ENCODE measurements at regions not wholly inside any gene's neighbourhood (a gene's known extent, or its start where the extent isn't known, plus 50 kb on each side); places are given as distances from the start of the nearest gene placed in this dataset.
"Not testable (repeated sequence)": the region's sequence is repeated elsewhere in the genome, so short reads cannot be mapped to it uniquely, and the experiment has no call there.

DNA sequence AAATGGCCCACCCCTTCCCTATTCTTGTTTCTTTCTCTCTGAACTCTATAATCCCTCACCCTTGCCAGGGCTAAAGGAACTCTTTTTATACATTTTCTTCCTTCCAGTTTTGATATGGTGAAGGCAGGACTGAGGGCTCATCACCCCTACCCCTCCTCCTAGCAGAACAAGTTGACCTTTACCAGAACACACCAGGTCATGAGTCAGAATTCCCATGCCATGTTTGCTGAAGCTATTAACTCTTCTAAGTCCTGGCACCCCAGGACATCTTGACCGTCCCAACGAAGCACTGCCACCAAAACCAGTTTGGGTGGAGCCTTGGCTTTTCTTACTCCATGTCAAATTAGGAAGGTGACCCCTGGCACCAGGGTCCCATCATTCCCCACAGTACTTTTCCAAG lies 57.5 kb upstream of the DYNLT3 start:
- DNase-seq, result no peak

DNA sequence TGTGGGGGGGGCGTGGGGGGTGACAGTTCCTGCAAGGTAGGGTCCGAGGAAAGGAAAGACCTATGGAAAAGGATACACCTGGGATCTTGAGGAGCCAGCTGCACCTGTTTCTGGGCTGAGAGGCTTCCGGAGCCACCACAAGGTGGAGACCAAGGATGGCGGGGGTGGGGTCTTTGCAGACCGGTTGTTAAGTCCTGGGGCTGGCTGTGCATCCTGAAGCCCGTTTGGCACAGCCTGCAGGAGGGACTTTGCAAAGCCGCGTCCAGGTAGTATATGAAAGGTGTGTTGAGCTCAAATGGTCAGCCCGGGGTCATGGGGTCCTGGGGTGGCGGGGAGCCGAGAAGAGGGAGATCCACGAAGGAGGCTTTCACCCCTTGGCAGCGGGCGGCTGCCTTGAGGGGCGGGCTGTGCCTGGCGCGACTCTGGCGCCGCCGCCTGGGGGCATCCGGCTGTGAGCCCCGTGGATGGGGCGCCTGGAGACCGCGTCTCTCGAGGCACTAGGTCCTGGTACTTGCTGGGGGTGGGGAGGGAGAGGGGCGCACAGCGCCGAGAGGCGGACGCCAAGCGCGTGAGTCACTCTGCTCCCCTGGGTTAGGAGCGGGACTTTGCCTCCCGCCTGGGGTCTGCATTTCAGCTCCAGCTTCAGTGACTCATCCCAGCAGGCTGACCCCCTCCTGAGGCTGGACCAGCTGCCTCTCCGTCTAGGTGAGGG lies 58.2 kb upstream of the DYNLT3 start:
- DNase-seq, result peak; percentile 70

DNA sequence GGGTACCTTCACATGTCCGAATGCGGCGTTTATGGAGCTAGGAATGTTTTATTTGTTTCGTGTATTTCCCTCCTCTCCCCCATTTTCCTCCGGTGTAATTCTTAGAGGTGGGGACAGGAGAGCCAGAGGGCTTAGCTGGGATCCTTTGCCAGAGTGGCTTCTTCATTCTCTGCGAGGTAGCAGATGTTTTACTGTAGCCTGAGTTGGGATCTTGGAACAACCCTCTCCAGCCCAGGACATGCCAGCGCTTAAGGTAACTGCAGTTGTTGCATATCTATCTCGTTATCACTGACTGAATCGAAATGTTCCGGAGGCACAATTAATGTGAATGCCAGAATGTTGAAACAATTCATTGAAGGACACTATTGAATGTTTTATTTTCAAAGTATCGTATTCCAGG lies 59.0 kb upstream of the DYNLT3 start:
- DNase-seq, result no peak

GRCh38 chrX:37910186-37910585 lies 62.8 kb upstream of the DYNLT3 start:
- no peak for DNase-seq

DNA sequence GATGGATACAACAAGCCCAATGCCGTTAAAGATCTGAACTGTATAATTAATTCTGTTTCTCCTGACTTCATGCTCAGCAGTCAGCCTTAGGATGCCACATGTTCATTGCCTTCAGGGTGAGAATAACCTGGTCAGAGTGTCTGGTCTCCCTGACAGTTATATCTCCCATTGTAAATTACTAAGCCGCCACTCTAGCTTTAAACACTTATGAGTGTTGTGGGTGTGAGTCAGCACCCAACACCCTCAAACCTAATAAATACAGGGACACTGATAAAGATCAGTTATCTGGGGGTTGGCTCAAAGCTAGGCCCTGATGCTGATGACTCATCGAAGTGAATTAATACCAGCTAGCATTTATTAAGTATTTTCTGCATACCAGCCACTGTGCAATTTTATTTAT lies 64.9 kb upstream of the DYNLT3 start:
- peak; percentile 83 for DNase-seq

DNA sequence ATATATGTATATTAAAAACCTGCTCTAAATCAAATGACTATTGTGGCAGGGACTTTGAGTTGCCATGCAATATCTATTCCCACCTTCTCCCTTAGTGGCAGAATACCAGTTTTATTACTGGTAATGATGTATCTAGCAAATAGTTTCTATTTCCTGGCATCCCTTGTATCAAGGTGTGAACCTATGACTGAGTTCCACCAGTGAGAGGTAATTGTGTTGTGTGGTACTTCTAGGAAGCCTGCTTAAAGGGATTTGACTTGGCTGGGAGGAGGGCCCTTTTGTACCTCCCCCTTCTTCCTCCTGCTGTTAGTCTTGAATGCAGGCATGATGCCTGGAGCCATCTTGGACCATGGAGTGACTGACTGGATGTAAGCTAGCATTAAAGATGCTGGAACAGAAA lies 65.4 kb upstream of the DYNLT3 start:
- DNase-seq, result no peak

- no peak for DNase-seq
These were observed 70.8 kb upstream of the DYNLT3 start for GRCh38 chrX:37918168-37918567.

GRCh38 chrX:37918703-37919102 lies 71.3 kb upstream of the DYNLT3 start:
- DNase-seq, result no peak

- DNase-seq, result peak; percentile 77
These were observed 74.4 kb upstream of the DYNLT3 start for GRCh38 chrX:37921758-37922157.

DNA sequence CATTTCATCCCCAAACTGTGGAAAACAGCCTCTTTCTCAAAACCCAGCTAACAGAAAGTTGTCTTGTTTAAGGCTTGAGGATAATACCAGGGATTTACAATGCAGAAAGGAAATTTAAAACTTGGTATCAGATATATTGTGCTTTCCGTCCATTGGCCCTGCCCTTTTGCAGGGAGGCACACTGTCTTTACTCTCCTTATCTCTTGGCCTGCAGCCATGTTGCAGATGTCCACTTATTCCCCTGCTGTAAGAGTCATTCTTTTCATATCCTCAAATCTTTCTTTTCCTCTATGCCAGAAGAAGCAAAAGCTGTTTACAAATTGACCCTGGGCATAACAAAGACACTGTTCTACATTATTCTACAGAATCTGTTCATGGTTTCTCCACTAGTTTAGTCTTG lies 75.6 kb upstream of the DYNLT3 start:
- DNase-seq, result no peak

DNA sequence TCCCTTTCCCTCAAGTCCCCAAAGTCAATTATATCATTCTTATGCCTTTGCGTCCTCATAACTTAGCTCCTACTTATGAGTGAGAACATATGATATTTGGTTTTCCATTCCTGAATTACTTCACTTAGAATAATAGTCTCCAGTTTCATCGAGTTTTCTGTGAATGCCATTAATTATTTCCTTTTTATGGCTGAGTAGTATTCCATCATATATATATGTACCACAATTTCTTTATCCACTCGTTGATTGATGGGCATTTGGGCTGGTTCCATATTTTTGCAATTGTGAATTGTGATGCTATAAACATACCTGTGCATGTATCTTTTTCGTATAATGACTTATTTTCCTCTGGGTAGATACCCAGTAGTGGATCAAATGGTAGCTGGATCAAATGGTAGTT lies 78.4 kb upstream of the DYNLT3 start:
- DNase-seq, result not testable (repeated sequence)

GRCh38 chrX:37926700-37927099 lies 79.3 kb upstream of the DYNLT3 start:
- peak; percentile 38 for DNase-seq

GRCh38 chrX:37942170-37942569 lies 64.2 kb upstream of the SYTL5 start:
- no peak for DNase-seq

DNA sequence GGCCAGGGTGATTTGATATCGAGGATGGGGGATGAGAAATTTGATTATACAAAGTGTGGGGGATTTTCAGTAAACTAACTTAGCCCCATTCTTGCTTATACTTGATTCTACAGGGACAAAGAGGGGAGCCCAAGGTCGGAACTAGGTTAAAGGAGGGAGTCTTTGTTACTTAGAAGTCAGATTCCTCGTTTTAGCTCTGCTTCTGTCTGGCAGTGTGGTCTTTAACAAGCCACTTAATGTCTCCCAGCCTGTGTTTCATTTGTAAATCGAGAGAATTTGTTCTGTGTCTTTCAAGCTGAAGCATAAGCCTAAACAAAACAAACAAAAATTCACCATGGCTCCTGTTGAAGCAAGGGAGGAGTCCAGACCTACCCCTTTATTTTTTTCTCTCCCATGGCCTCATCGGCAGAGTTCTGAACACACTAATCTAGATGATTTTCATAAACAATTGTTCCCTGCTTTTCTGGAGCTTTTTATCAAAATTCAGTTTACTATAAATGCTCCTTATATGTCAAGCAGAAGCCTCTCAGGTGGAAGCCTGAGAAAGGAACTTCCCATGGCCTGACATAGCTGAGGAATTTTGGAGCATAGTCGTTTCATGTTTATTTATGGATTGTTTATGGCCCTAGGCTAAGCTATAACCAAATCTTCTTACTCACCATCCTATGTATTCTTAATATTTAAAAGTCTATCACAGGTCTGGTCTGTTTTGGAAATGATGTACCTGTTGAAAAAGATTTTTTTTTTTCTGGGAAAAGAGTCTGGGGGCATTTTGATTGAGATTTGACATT lies 62.6 kb upstream of the SYTL5 start:
- DNase-seq, result no peak

- no peak for DNase-seq
These were observed 60.2 kb upstream of the SYTL5 start for GRCh38 chrX:37946197-37946596.

GRCh38 chrX:37955273-37955672 lies 51.1 kb upstream of the SYTL5 start:
- no peak for DNase-seq

GRCh38 chrX:37956223-37956622 lies 50.1 kb upstream of the SYTL5 start:
- no peak for DNase-seq
